GM12878 (cell line): ENCODE measurements at regions not wholly inside any gene's neighbourhood (a gene's known extent, or its start where the extent isn't known, plus 50 kb on each side); places are given as distances from the start of the nearest gene placed in this dataset.

Experiments used
- ATAC-seq: fragments of 200-7000 bp; cut with Tn5 transposase; 3 replicates; pipeline ENCODE4 v1.9.1; 2020; ENCODE audit warnings: mild to moderate bottlenecking, moderate library complexity
- BruUV-seq: library from RNA; stranded (reverse); fragments of 400-500 nt; replicated peaks from 2 replicates; lab custom pipeline; 2021; lab: Mats Ljungman, UMichigan
- CTCF ChIA-PET: fragments of 300-600 bp; sonication (Branson Sonifier 250); formaldehyde crosslinking; extraction: SDS; loops from one replicate; lab custom pipeline; 2021; ENCODE audit warnings: inconsistent platforms; lab: Yijun Ruan, JAX
- POLR2A ChIA-PET: fragments of 350-600 bp; formaldehyde crosslinking; extraction: SDS; loops from one replicate; lab custom pipeline; 2021; ENCODE audit warnings: inconsistent platforms; lab: Charles Lee
- RAD21 ChIA-PET: fragments of 300-600 bp; sonication (Branson Sonifier 250); formaldehyde crosslinking; loops from one replicate; lab custom pipeline; 2023; ENCODE audit warnings: antibody characterized with exemption; ENCODE audit not compliant: unreplicated experiment; lab: Charles Lee
- SMC1A ChIA-PET: fragments of 300-600 bp; sonication (Branson Sonifier 250); formaldehyde crosslinking; loops from one replicate; lab custom pipeline; 2023; ENCODE audit not compliant: unreplicated experiment, uncharacterized antibody; lab: Charles Lee
- DNase-seq: peaks from one replicate; pipeline ENCODE4 v3.0.0-alpha.2; 2011; ENCODE audit warnings: low read depth, low spot score
- FAIRE-seq: peaks from 3 replicates; lab custom pipeline; 2011; peaks lifted over from hg19 to GRCh38; lab: Jason Lieb, UNC
- H2AFZ ChIP-seq: 2 replicates; pipeline ENCODE4 v1.6.0; 2011; ENCODE audit warnings: low read depth, low read length, control low read depth; ENCODE audit not compliant: control insufficient read depth
- H3K27ac ChIP-seq: 2 replicates; pipeline ENCODE4 v1.5.1; 2011; ENCODE audit warnings: control low read depth; ENCODE audit not compliant: control insufficient read depth, insufficient read depth
- H3K27me3 ChIP-seq, 2 experiments: replicated peaks in 1 of 2; 2 replicates each; pipeline versions ENCODE4 v1.6.0 to v1.6.1; 2011; ENCODE audit warnings: low read length in 1 of 2; ENCODE audit not compliant: control insufficient read depth in 2 of 2, insufficient read depth in 2 of 2
- H3K36me3 ChIP-seq, 2 experiments: 2 replicates each; pipeline ENCODE4 v1.5.1; 2011; ENCODE audit warnings: low read length in 1 of 2; ENCODE audit not compliant: control insufficient read depth in 2 of 2, insufficient read depth in 2 of 2
- H3K4me1 ChIP-seq: 2 replicates; pipeline ENCODE4 v1.6.1; 2011; ENCODE audit warnings: mild to moderate bottlenecking, low read length, moderate library complexity, mixed read lengths; ENCODE audit not compliant: control insufficient read depth, insufficient read depth
- H3K4me2 ChIP-seq: 2 replicates; pipeline ENCODE4 v1.6.0; 2011; ENCODE audit warnings: control low read depth; ENCODE audit not compliant: control insufficient read depth, insufficient read depth
- H3K4me3 ChIP-seq: fragments of 200-600 bp; sonication (generic); 2 replicates; pipeline ENCODE4 v1.5.1; 2016
- H3K79me2 ChIP-seq: 2 replicates; pipeline ENCODE4 v1.6.0; 2011; ENCODE audit warnings: low read length; ENCODE audit not compliant: control insufficient read depth, insufficient read depth
- H3K9ac ChIP-seq: 2 replicates; pipeline ENCODE4 v1.8.0; 2011; ENCODE audit warnings: low read length, control low read depth, mixed read lengths; ENCODE audit not compliant: control insufficient read depth, insufficient read depth
- H3K9me3 ChIP-seq: replicated peaks from 3 replicates; pipeline ENCODE4 v1.5.1; 2011; ENCODE audit warnings: mild to moderate bottlenecking, low read length; ENCODE audit not compliant: control insufficient read depth, insufficient read depth
- H4K20me1 ChIP-seq: 2 replicates; pipeline ENCODE4 v1.6.0; 2011; ENCODE audit not compliant: control insufficient read depth, insufficient read depth
- CREM ChIP-seq: IDR thresholded peaks from 2 replicates; pipeline ENCODE4 v1.6.1; 2014; ENCODE audit warnings: antibody characterized with exemption, low read depth
- ESRRA ChIP-seq: IDR thresholded peaks from 2 replicates; pipeline ENCODE4 v1.6.1; 2012; ENCODE audit warnings: mild to moderate bottlenecking, low read length, improper control_type of control experiment
- FOXM1 ChIP-seq: IDR thresholded peaks from 2 replicates; pipeline ENCODE4 v1.6.1; 2012; ENCODE audit warnings: low read depth, mild to moderate bottlenecking, inconsistent platforms, low read length, moderate library complexity
- GABPA ChIP-seq: IDR thresholded peaks from 2 replicates; pipeline ENCODE4 v1.6.1; 2014; ENCODE audit warnings: antibody characterized with exemption, low read depth, mild to moderate bottlenecking, inconsistent platforms
- MEF2A ChIP-seq: IDR thresholded peaks from 2 replicates; pipeline ENCODE4 v1.6.1; 2011; ENCODE audit warnings: low read depth, mild to moderate bottlenecking, low read length, moderate library complexity; ENCODE audit not compliant: insufficient read depth
- NR2C1 ChIP-seq: fragments of 450-650 bp; IDR thresholded peaks from 2 replicates; pipeline ENCODE4 v1.6.1; 2017; ENCODE audit warnings: antibody characterized with exemption, mild to moderate bottlenecking, moderate library complexity
- NRF1 ChIP-seq: conservative IDR thresholded peaks from 2 replicates; pipeline ENCODE4 v1.6.1; 2011; ENCODE audit warnings: mild to moderate bottlenecking, low read depth, low read length, improper control_type of control experiment
- PAX8 ChIP-seq: fragments of 450-650 bp; IDR thresholded peaks from 2 replicates; pipeline ENCODE4 v1.6.1; 2017; ENCODE audit warnings: mild to moderate bottlenecking, moderate library complexity
- RCOR1 ChIP-seq: conservative IDR thresholded peaks from 2 replicates; pipeline ENCODE4 v1.6.1; 2012; ENCODE audit warnings: low read depth, low read length, improper control_type of control experiment
- SRF ChIP-seq, 2 experiments: IDR thresholded peaks; 2 replicates each; pipeline ENCODE4 v1.6.1; 2011; ENCODE audit warnings: low read depth in 2 of 2, low read length in 2 of 2, mild to moderate bottlenecking in 1 of 2, moderate library complexity in 1 of 2
- TARDBP ChIP-seq: IDR thresholded peaks from 2 replicates; pipeline ENCODE4 v1.6.1; 2016; ENCODE audit warnings: borderline replicate concordance
- TCF7 ChIP-seq: IDR thresholded peaks from 2 replicates; pipeline ENCODE4 v1.6.1; 2014; ENCODE audit warnings: antibody characterized with exemption, borderline replicate concordance
- WGBS: methylation state at CpG from one replicate; pipeline ENCODE4 v1.1.6; 2016; ENCODE audit warnings: low lambda C conversion rate; ENCODE audit not compliant: insufficient replicate concordance, insufficient coverage; ENCODE audit errors: missing lambda C conversion rate; 5-methylcytosine and 5-hydroxymethylcytosine counted together
- in situ Hi-C: fragments of 300-500 bp; cut with MboI; formaldehyde crosslinking; loops from 9 replicates; pipeline ENCODE4 v1.14.3; 2018; ENCODE audit warnings: mixed read lengths
- intact Hi-C: fragments of 100-400 bp; cut with micrococcal nuclease; formaldehyde crosslinking; loops from one replicate; pipeline ENCODE4 v1.14.2; 2022; ENCODE audit not compliant: unreplicated experiment
- TF ChIP-seq, protein P1 (sequence below): fragments of 450-650 bp; IDR thresholded peaks from 2 replicates; pipeline ENCODE4 v1.6.1; 2018; ENCODE audit warnings: mild to moderate bottlenecking, low read depth, moderate library complexity; ENCODE audit not compliant: partially characterized antibody
- TF ChIP-seq, protein P2 (sequence below): fragments of 150-350 bp; IDR thresholded peaks from 2 replicates; pipeline ENCODE4 v1.6.1; 2014; ENCODE audit warnings: mild to moderate bottlenecking, low read depth, low read length

- CTCF ChIA-PET: no interaction called here
- no peak overlapping the region for H3K27ac ChIP-seq
Measured at GRCh38 chr6:141097471-141097870, 1035.3 kb upstream of the GJE1 start.

More at GRCh38 chr6:141097471-141097870, 1035.3 kb upstream of the GJE1 start:
- H3K27me3 ChIP-seq: no peaks in the 10 kb centered on the region
- intact Hi-C loops (no loop called here), in situ Hi-C loops (no loop called here)
- ChIA-PET POLR2A (no interaction called here), RAD21 (no interaction called here), SMC1A (interaction anchor here (0.6 kb wide), 1 partner anchor 9 kb away, joined by 3 read pairs; no protein-coding TSS in a partner anchor)
- H3K4me1 ChIP-seq: no peaks in the 10 kb centered on the region
- FAIRE-seq (no peak), ATAC-seq (no peak)
- H4K20me1 ChIP-seq: no peaks in the 10 kb centered on the region
- no peaks in the 10 kb centered on the region for H3K9me3 ChIP-seq
- H3K4me2 ChIP-seq: no peak overlapping the region
- BruUV-seq: no TSS peak
- H3K4me3 ChIP-seq: no peak overlapping the region
- H3K36me3 ChIP-seq: no peaks in the 10 kb centered on the region
- no peaks in the 10 kb centered on the region for H3K79me2 ChIP-seq
- 0% methylated on average over 1 of the region's 1 CpG for WGBS
- H2AFZ ChIP-seq: no peak overlapping the region
- no peak for TF ChIP-seq MEF2A
- no peak for TF ChIP-seq CREM
- TF ChIP-seq NR2C1: no peak
- no peak for TF ChIP-seq FOXM1
- TF ChIP-seq RCOR1: no peak
- no peak for TF ChIP-seq ESRRA
- TF ChIP-seq NRF1: no peak
- TF ChIP-seq, protein P1, sequence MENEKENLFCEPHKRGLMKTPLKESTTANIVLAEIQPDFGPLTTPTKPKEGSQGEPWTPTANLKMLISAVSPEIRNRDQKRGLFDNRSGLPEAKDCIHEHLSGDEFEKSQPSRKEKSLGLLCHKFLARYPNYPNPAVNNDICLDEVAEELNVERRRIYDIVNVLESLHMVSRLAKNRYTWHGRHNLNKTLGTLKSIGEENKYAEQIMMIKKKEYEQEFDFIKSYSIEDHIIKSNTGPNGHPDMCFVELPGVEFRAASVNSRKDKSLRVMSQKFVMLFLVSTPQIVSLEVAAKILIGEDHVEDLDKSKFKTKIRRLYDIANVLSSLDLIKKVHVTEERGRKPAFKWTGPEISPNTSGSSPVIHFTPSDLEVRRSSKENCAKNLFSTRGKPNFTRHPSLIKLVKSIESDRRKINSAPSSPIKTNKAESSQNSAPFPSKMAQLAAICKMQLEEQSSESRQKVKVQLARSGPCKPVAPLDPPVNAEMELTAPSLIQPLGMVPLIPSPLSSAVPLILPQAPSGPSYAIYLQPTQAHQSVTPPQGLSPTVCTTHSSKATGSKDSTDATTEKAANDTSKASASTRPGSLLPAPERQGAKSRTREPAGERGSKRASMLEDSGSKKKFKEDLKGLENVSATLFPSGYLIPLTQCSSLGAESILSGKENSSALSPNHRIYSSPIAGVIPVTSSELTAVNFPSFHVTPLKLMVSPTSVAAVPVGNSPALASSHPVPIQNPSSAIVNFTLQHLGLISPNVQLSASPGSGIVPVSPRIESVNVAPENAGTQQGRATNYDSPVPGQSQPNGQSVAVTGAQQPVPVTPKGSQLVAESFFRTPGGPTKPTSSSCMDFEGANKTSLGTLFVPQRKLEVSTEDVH: no peak
- TF ChIP-seq GABPA: no peak
- TF ChIP-seq, protein P2, sequence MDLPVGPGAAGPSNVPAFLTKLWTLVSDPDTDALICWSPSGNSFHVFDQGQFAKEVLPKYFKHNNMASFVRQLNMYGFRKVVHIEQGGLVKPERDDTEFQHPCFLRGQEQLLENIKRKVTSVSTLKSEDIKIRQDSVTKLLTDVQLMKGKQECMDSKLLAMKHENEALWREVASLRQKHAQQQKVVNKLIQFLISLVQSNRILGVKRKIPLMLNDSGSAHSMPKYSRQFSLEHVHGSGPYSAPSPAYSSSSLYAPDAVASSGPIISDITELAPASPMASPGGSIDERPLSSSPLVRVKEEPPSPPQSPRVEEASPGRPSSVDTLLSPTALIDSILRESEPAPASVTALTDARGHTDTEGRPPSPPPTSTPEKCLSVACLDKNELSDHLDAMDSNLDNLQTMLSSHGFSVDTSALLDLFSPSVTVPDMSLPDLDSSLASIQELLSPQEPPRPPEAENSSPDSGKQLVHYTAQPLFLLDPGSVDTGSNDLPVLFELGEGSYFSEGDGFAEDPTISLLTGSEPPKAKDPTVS: no peak
- no peak for TF ChIP-seq SRF (IDR thresholded peaks at IDR 0.05; ENCODE audit: low read depth in 2 of 2, low read length in 2 of 2)
- no peak for TF ChIP-seq PAX8
- TF ChIP-seq TARDBP: no peak
- no peak for TF ChIP-seq TCF7
- TF ChIP-seq, all 136 proteins: peak for 0
- no peak overlapping the region for H3K9ac ChIP-seq
- DNase-seq: no peak
